ENCODE measurements at regions not wholly inside any gene's neighbourhood (a gene's known extent, or its start where the extent isn't known, plus 50 kb on each side); places are given as distances from the start of the nearest gene placed in this dataset.
A peak's percentile ranks its signal among the peaks of the same experiment; 100 is the strongest.

- CTCF ChIA-PET = interaction anchor here (0.9 kb wide), 1 partner anchor 10 kb away, joined by 4 read pairs; no protein-coding TSS in a partner anchor
- intact Hi-C loops (cut with micrococcal nuclease; ENCODE audit: unreplicated experiment) = no loop called here
These were observed 68.9 kb upstream of the ANTXRL start for GRCh38 chr10:46217752-46218453.

GRCh38 chr10:46218921-46219320, 67.9 kb upstream of the ANTXRL start:
- Histone ChIP-seq H3K9me3 (replicated peaks; ENCODE audit: control insufficient read depth, insufficient read depth, low read length) (no peaks in the 10 kb centered on the region; the same call in 2 of the 3 replicates), H3K27ac (ENCODE audit: control insufficient read depth, insufficient read depth) (no peak overlapping the region), H3K4me3 (no peak overlapping the region), H3K9ac (ENCODE audit: control insufficient read depth, insufficient read depth, low read length) (no peak overlapping the region), H3K4me2 (ENCODE audit: control insufficient read depth, insufficient read depth) (no peak overlapping the region), H3K36me3 (ENCODE audit: control insufficient read depth in 2 of 2, insufficient read depth in 2 of 2, low read length in 1 of 2) (no peaks in the 10 kb centered on the region), H2AFZ (ENCODE audit: control insufficient read depth, low read depth, low read length) (no peak overlapping the region), H3K27me3 (replicated peaks in 1 of 2; ENCODE audit: control insufficient read depth in 2 of 2, insufficient read depth in 2 of 2, low read length in 1 of 2) (no peaks in the 10 kb centered on the region), H4K20me1 (ENCODE audit: control insufficient read depth, insufficient read depth) (no peaks in the 10 kb centered on the region), H3K4me1 (ENCODE audit: control insufficient read depth, insufficient read depth, low read length) (no peaks in the 10 kb centered on the region), H3K79me2 (ENCODE audit: control insufficient read depth, insufficient read depth, low read length) (no peaks in the 10 kb centered on the region)
- CTCF ChIA-PET = interaction anchor here (1.2 kb wide), 1 partner anchor 10 kb away, joined by 4 read pairs; no protein-coding TSS in a partner anchor
- in situ Hi-C loops (cut with MboI) = no loop called here
- no TSS peak for BruUV-seq (replicated peaks)
- intact Hi-C loops (cut with micrococcal nuclease; ENCODE audit: unreplicated experiment) = no loop called here
- SMC1A ChIA-PET (ENCODE audit: uncharacterized antibody, unreplicated experiment) = no interaction called here
- FAIRE-seq = no peak
- no peak for ATAC-seq
- no peak for DNase-seq (ENCODE audit: low read depth, low spot score)
- WGBS (ENCODE audit: insufficient coverage, insufficient replicate concordance, low lambda C conversion rate, missing lambda C conversion rate) = 32% methylated on average over 2 of the region's 2 CpGs
- no peak for TF ChIP-seq POLR2AphosphoS2 (IDR thresholded peaks at IDR 0.05; ENCODE audit: low read depth, low read length)
- no peak for TF ChIP-seq CUX1 (IDR thresholded peaks at IDR 0.05; ENCODE audit: insufficient replicate concordance, low read depth, low read length)
- no peak for TF ChIP-seq NBN (IDR thresholded peaks at IDR 0.05)
- RAD21 ChIA-PET (ENCODE audit: unreplicated experiment) = interaction anchor here (0.6 kb wide), 1 partner anchor 167 kb away, joined by 4 read pairs; no protein-coding TSS in a partner anchor
- POLR2A ChIA-PET = no interaction called here

More at GRCh38 chr10:46217752-46218453, 68.9 kb upstream of the ANTXRL start:
- Histone ChIP-seq H3K4me1 (ENCODE audit: control insufficient read depth, insufficient read depth, low read length) (no peaks in the 10 kb centered on the region), H3K9ac (ENCODE audit: control insufficient read depth, insufficient read depth, low read length) (no peak overlapping the region), H3K27me3 (replicated peaks in 1 of 2; ENCODE audit: control insufficient read depth in 2 of 2, insufficient read depth in 2 of 2, low read length in 1 of 2) (no peaks in the 10 kb centered on the region), H3K4me2 (ENCODE audit: control insufficient read depth, insufficient read depth) (no peak overlapping the region), H4K20me1 (ENCODE audit: control insufficient read depth, insufficient read depth) (no peaks in the 10 kb centered on the region), H3K4me3 (no peak overlapping the region), H3K9me3 (replicated peaks; ENCODE audit: control insufficient read depth, insufficient read depth, low read length) (no peaks in the 10 kb centered on the region), H3K36me3 (ENCODE audit: control insufficient read depth in 2 of 2, insufficient read depth in 2 of 2, low read length in 1 of 2) (no peaks in the 10 kb centered on the region), H3K79me2 (ENCODE audit: control insufficient read depth, insufficient read depth, low read length) (no peaks in the 10 kb centered on the region), H2AFZ (ENCODE audit: control insufficient read depth, low read depth, low read length) (no peak overlapping the region), H3K27ac (ENCODE audit: control insufficient read depth, insufficient read depth) (no peak overlapping the region)
- TF ChIP-seq BCL3 (IDR thresholded peaks at IDR 0.05; ENCODE audit: borderline replicate concordance, insufficient read depth, low read depth, low read length, poor library complexity, severe bottlenecking) = peak; percentile 74
- TF ChIP-seq STAT3 (IDR thresholded peaks at IDR 0.05; ENCODE audit: low read depth, low read length) = no peak
- no peak for TF ChIP-seq RAD51 (IDR thresholded peaks at IDR 0.05)
- TF ChIP-seq CBFB (IDR thresholded peaks at IDR 0.05; ENCODE audit: low read depth) = no peak
- in situ Hi-C loops (cut with MboI) = no loop called here
- FAIRE-seq (no peak), DNase-seq (ENCODE audit: low read depth, low spot score) (no peak), ATAC-seq (no peak)
- POLR2A ChIA-PET = no interaction called here
- RAD21 ChIA-PET (ENCODE audit: unreplicated experiment) = interaction anchor here (0.6 to 0.7 kb wide), 2 partner anchors 9 to 165 kb away, joined by 3 to 4 read pairs; no protein-coding TSS in a partner anchor
- SMC1A ChIA-PET (ENCODE audit: uncharacterized antibody, unreplicated experiment) = no interaction called here
- WGBS (ENCODE audit: insufficient coverage, insufficient replicate concordance, low lambda C conversion rate, missing lambda C conversion rate) = 64% methylated on average over 6 of the region's 6 CpGs
- BruUV-seq (replicated peaks) = no TSS peak
